KMS-11 (cell line): ENCODE measurements at regions not wholly inside any gene's neighbourhood (a gene's known extent, or its start where the extent isn't known, plus 50 kb on each side); places are given as distances from the start of the nearest gene placed in this dataset.

ENCODE experiments used
- H2AFZ ChIP-seq: fragments of 200-600 bp; sonication (generic); 2 replicates; pipeline ENCODE4 v1.6.1; 2016; ENCODE audit warnings: antibody characterized with exemption, mixed run types, low read depth
- H3K27ac ChIP-seq: fragments of 200-600 bp; sonication (generic); 2 replicates; pipeline ENCODE4 v1.6.1; 2016; ENCODE audit warnings: mild to moderate bottlenecking, mixed run types
- H3K27me3 ChIP-seq: fragments of 200-600 bp; sonication (generic); 2 replicates; pipeline ENCODE4 v1.6.1; 2017; ENCODE audit warnings: mild to moderate bottlenecking, low read depth, mixed run types, moderate library complexity; ENCODE audit not compliant: insufficient read depth
- H3K36me3 ChIP-seq: fragments of 200-600 bp; sonication (generic); 2 replicates; pipeline ENCODE4 v1.6.1; 2017; ENCODE audit warnings: mild to moderate bottlenecking, mixed run types; ENCODE audit not compliant: insufficient read depth
- H3K4me1 ChIP-seq: fragments of 200-600 bp; sonication (generic); 2 replicates; pipeline ENCODE4 v1.6.1; 2016; ENCODE audit warnings: mild to moderate bottlenecking, low read depth, mixed run types; ENCODE audit not compliant: poor library complexity, severe bottlenecking
- H3K4me2 ChIP-seq: fragments of 200-600 bp; sonication (generic); 2 replicates; pipeline ENCODE4 v1.7.0; 2016; ENCODE audit warnings: mild to moderate bottlenecking, mixed run types
- H3K4me3 ChIP-seq: fragments of 200-600 bp; sonication (generic); IDR thresholded peaks from 2 replicates; pipeline ENCODE4 v1.6.1; 2017; ENCODE audit warnings: low read depth, low read length, mixed read lengths; ENCODE audit not compliant: insufficient read depth
- H3K79me2 ChIP-seq: fragments of 200-600 bp; sonication (generic); 2 replicates; pipeline ENCODE4 v1.6.1; 2016; ENCODE audit warnings: low read depth, mixed run types; ENCODE audit not compliant: insufficient read depth
- H3K9ac ChIP-seq: fragments of 200-600 bp; sonication (generic); 2 replicates; pipeline ENCODE4 v1.6.1; 2016; ENCODE audit warnings: mild to moderate bottlenecking, mixed run types
- H4K20me1 ChIP-seq: fragments of 200-600 bp; sonication (generic); 2 replicates; pipeline ENCODE4 v1.6.1; 2016; ENCODE audit warnings: mild to moderate bottlenecking, mixed run types; ENCODE audit not compliant: insufficient read depth
- TF ChIP-seq, protein P1 (sequence below): fragments of 200-600 bp; sonication (generic); conservative IDR thresholded peaks from 2 replicates; pipeline ENCODE4 v1.6.1; 2017; ENCODE audit warnings: low read depth, mild to moderate bottlenecking, antibody characterized with exemption, low read length, moderate library complexity, mixed read lengths

DNA sequence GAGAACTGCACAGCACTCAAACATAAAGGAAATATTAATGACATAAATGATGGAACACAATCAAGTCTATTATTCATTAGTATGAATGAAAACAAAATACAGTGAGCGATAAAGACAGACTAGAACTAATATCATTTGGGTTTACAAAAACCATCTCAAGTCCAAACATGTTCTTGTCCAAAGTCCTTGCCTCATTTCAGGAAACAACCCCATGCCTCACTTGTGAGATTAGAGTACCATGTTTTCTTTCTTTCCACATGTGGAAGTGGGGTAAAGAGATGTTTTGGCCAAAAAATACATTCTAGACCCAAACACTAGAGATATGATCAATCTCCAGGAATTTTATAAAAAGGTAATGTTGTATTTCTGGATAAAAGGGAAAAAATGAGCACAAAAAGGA lies 53.3 kb upstream of the NFE2L2 start:
- TF ChIP-seq, protein P1, sequence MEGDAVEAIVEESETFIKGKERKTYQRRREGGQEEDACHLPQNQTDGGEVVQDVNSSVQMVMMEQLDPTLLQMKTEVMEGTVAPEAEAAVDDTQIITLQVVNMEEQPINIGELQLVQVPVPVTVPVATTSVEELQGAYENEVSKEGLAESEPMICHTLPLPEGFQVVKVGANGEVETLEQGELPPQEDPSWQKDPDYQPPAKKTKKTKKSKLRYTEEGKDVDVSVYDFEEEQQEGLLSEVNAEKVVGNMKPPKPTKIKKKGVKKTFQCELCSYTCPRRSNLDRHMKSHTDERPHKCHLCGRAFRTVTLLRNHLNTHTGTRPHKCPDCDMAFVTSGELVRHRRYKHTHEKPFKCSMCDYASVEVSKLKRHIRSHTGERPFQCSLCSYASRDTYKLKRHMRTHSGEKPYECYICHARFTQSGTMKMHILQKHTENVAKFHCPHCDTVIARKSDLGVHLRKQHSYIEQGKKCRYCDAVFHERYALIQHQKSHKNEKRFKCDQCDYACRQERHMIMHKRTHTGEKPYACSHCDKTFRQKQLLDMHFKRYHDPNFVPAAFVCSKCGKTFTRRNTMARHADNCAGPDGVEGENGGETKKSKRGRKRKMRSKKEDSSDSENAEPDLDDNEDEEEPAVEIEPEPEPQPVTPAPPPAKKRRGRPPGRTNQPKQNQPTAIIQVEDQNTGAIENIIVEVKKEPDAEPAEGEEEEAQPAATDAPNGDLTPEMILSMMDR, result no peak
- Histone ChIP-seq H3K79me2 (no peaks in the 10 kb centered on the region), H3K4me1 (peaks cover 24% of the 10 kb centered on the region), H3K4me3 (no peak overlapping the region), H3K36me3 (no peaks in the 10 kb centered on the region), H3K27me3 (no peaks in the 10 kb centered on the region), H3K4me2 (no peak overlapping the region), H4K20me1 (no peaks in the 10 kb centered on the region; the same call in 1 of the 2 replicates), H2AFZ (no peak overlapping the region), H3K9ac (no peak overlapping the region), H3K27ac (no peak overlapping the region)

DNA sequence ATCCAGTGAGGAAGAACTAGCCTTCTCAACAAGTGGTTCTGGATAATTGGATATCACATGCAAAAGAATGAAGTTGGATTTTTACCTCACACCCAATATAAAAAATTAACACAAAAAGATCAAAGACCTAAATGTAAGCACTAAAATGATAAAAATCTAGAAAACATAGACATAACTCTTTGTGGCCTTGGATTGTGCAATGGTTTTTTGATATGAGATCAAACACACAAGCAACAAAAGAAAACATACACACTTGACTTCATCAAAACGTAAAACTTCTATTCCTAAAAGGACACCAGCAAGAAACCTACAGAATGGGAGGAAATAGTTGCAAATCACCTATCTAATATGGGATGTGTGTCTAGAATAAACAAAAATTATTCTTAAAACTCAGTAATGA lies 54.1 kb upstream of the NFE2L2 start:
- TF ChIP-seq, protein P1, result no peak
- H3K9ac ChIP-seq, result no peak overlapping the region
- no peaks in the 10 kb centered on the region for H3K79me2 ChIP-seq
- H3K36me3 ChIP-seq, result no peaks in the 10 kb centered on the region
- H3K4me1 ChIP-seq, result peaks cover 24% of the 10 kb centered on the region
- no peak overlapping the region for H3K27ac ChIP-seq
- no peak overlapping the region for H3K4me3 ChIP-seq
- H2AFZ ChIP-seq, result no peak overlapping the region
- H3K27me3 ChIP-seq, result no peaks in the 10 kb centered on the region
- H4K20me1 ChIP-seq, result no peaks in the 10 kb centered on the region; the same call in 1 of the 2 replicates
- no peak overlapping the region for H3K4me2 ChIP-seq

DNA sequence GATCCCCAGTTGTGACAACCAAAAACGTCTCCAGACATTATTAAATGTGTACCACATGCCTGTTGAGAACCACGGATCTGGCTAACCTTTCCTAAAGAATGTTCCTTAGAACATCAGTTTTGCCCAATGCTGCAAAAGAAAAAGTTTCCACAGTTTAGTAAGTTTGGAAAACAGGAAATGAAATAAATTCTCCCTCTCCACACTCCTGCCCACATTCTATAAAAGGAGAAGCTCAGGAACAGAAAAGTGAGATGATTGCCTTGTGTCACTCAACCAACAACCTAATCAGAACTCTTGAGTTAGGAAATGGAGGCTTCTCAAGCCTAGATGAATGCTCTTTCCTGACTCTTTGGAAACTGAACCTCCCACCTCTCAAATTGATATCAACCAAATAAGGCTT lies 56.1 kb upstream of the NFE2L2 start:
- H3K4me1 ChIP-seq, result peaks cover 6% of the 10 kb centered on the region
- TF ChIP-seq, protein P1, result no peak
- H3K36me3 ChIP-seq, result no peaks in the 10 kb centered on the region
- H3K9ac ChIP-seq, result no peak overlapping the region
- no peaks in the 10 kb centered on the region for H3K79me2 ChIP-seq
- H3K4me2 ChIP-seq, result no peak overlapping the region
- no peak overlapping the region for H3K27ac ChIP-seq
- no peak overlapping the region for H3K4me3 ChIP-seq
- H4K20me1 ChIP-seq, result no peaks in the 10 kb centered on the region
- no peak overlapping the region for H2AFZ ChIP-seq
- H3K27me3 ChIP-seq, result no peaks in the 10 kb centered on the region

DNA sequence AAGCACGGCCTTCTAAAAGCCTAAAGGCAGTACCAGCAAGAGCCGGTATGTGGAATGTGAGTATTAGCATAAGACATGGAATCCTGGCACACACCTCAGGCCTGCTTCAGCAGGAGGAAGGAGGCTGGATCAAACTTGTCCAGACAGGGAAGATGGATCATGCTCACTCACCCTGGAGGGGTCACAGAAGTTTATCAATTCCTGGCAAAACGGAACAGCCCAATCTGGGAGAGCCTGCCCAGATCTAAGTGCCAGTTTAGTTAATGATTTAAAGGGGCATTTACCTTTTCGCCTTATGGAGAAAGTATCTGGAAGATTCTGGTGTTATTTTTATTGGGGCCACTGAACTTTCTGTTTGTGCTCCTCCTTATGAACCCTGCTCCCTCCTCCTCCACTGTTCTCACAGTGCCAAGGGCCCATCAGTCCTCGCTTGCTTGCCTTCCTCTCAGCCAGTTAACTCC lies 58.3 kb upstream of the NFE2L2 start:
- Histone ChIP-seq H3K27ac (no peak overlapping the region), H4K20me1 (no peaks in the 10 kb centered on the region), H2AFZ (no peak overlapping the region), H3K9ac (no peak overlapping the region), H3K27me3 (no peaks in the 10 kb centered on the region), H3K4me3 (no peak overlapping the region), H3K4me1 (no peaks in the 10 kb centered on the region), H3K4me2 (no peak overlapping the region), H3K79me2 (no peaks in the 10 kb centered on the region), H3K36me3 (no peaks in the 10 kb centered on the region)
- TF ChIP-seq, protein P1, result no peak
